NCI-H2227 treated with DMSO at 0.1 percent for 48 hours (cell line): ENCODE measurements at regions not wholly inside any gene's neighbourhood (a gene's known extent, or its start where the extent isn't known, plus 50 kb on each side); places are given as distances from the start of the nearest gene placed in this dataset.

Source experiments
- DNase-seq: peaks from one replicate; lab custom pipeline; 2025; lab: John Stamatoyannopoulos, UW

GRCh38 chr6:168883410-168884049, 370.1 kb downstream of the THBS2 start:
- no peak for DNase-seq

GRCh38 chr6:168880271-168880670, 373.4 kb downstream of the THBS2 start:
- DNase-seq: no peak

- DNase-seq: no peak
Measured at GRCh38 chr6:168877821-168878282, 375.8 kb downstream of the THBS2 start.

GRCh38 chr6:168876956-168877355, 376.7 kb downstream of the THBS2 start:
- DNase-seq: no peak

GRCh38 chr6:168875811-168876576, 377.7 kb downstream of the THBS2 start:
- no peak for DNase-seq

- DNase-seq: no peak
Measured at GRCh38 chr6:168874637-168875036, 379.0 kb downstream of the THBS2 start.

GRCh38 chr6:168873278-168874190, 380.1 kb downstream of the THBS2 start:
- no peak for DNase-seq

GRCh38 chr6:168871642-168872315, 381.9 kb downstream of the THBS2 start:
- DNase-seq: no peak

- DNase-seq: no peak
Measured at GRCh38 chr6:168870982-168871381, 382.7 kb downstream of the THBS2 start.

- DNase-seq: no peak
Measured at GRCh38 chr6:168867247-168868102, 386.2 kb downstream of the THBS2 start.

GRCh38 chr6:168866534-168866933, 387.1 kb downstream of the THBS2 start:
- DNase-seq: no peak

GRCh38 chr6:168865522-168865921, 388.1 kb downstream of the THBS2 start:
- DNase-seq: no peak

- DNase-seq: no peak
Measured at GRCh38 chr6:168864541-168865460, 388.8 kb downstream of the THBS2 start.

- DNase-seq: no peak
Measured at GRCh38 chr6:168863467-168863866, 390.2 kb downstream of the THBS2 start.

- no peak for DNase-seq
Measured at GRCh38 chr6:168862346-168862980, 391.2 kb downstream of the THBS2 start.

GRCh38 chr6:168860987-168861386, 392.7 kb downstream of the THBS2 start:
- DNase-seq: no peak

- no peak for DNase-seq
Measured at GRCh38 chr6:168860341-168860740, 393.3 kb downstream of the THBS2 start.

- no peak for DNase-seq
Measured at GRCh38 chr6:168858926-168859325, 394.7 kb downstream of the THBS2 start.

GRCh38 chr6:168856914-168857313, 396.7 kb downstream of the THBS2 start:
- DNase-seq: no peak
